Hematopoietic multipotent progenitor cell treated with erythropoietin and hydrocortisone succinate and interleukin-3 and kit ligand, for 15 days (in vitro differentiated cells): ENCODE measurements at regions not wholly inside any gene's neighbourhood (a gene's known extent, or its start where the extent isn't known, plus 50 kb on each side); places are given as distances from the start of the nearest gene placed in this dataset.
A peak's percentile ranks its signal among the peaks of the same experiment; 100 is the strongest.

Experiments used
- DNase-seq: peaks from one replicate; pipeline ENCODE4 v3.0.0-alpha.2; 2015; ENCODE audit warnings: low spot score

DNA sequence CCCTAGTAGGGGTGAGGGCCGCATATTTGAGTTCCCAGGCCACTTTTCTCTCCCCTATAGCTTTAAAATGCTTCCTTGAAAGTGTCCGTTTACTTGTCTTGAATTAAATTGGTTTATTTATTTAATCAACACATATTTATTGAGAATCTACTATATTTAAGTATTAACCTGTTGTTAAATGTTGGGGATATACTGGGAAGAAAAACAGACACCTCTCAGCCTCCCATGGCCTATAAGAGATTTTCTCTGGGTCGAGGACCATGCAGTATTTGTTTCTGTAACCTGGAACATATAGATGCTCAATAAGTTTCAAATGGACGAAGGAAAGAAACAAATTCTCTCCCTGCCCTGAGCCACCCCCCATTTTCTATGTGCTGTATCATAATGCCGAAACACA is 98.6 kb downstream of the INSIG2 start:
- DNase-seq: no peak

DNA sequence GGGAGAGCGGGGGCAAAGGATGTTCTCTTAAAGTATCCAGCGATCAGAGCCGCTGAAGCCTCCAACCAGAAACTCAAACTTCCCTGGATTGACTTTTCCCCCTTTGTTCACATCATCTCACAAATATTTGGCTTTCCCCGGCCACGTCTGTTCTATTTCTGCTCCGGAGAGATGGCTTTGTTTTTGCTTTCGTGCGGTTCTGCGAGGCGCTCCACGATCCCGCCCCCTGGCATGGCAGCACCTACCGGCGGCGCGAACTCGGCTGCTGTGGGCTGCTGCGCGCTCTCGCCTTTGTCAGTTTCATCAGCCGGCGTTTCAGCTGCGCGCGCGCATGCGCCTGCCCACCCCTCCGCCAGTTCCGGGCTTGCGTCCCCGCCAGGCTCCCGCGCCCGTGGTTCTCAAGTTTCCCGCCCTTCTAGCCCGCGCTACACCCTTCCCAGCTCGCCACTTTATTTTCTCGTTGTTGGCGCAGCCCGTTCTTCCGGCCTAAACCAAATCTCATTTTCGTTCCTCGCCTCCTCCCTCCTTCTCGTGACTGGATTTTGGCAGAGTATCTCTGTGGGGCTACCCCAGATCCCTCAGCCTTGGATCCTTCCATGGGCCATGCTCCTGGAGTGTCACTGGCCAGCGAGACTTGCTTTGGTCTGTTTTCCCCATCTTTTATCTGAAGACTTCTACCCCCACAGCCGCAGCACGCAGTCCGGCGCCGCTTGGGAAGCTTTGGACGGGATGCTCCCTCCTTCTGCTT is 98.0 kb downstream of the INSIG2 start:
- DNase-seq: peak; percentile 61

DNA sequence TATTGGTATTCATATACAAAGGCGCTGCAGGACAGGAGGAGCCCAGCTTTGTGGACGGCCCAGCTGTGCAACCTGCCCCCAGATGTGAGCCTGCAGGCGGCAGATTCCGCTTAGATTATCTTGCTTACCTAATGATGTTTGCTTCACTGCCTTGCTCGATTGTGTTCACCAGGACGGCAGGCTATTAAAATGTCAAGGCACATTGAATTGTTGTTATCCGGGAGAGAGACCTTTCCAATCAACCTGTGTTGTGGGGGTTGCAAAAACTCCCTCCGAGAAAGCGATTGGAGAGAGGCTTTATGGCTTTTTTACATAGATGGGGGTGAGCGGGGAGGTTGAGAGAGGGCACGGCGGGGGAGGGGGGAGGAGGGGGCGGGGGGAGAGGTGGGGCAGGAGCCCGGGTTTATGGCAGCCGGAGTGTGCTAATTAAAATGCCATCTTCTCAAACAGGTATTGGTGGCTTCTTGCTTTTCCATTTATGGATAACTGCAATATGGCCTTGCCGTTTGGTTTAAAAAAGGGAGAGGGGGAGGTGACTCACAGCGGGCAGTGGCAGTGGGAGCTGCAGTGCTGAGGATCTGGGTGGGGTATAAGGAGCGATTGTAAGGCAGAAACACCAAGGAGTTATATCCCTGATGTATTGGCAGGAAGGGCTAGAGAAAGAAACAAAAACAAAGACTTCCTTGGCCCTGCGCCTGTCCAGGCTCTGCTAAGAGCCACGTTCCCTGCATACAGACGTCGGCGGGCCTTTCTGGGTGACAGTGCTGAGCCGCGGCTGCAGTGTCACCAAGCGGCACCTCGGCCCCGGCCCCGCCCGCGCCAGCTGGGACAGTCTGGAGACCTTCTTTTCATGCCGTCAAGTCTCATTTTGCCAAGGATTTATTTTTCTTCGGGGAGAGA is 97.2 kb downstream of the INSIG2 start:
- DNase-seq: peak; percentile 39

DNA sequence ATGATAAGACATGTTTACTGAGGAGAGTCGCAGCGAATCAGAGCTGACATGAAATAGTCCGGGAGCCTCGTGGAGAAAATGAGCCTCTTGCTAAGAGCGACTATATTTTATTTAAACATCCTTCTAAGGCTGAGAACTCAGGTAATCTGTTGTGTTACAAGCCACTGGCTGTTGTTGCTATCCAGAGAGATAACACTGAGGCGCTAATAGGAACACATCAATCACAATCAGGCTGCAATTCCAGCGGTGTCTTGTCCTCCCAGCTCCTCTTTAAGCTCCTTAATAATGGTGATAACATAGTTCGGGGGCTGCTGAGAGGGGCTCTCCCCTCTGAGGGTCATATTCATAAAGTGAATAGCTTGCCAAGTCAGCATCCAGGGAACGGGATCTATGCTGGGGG is 95.1 kb downstream of the INSIG2 start:
- DNase-seq: no peak

DNA sequence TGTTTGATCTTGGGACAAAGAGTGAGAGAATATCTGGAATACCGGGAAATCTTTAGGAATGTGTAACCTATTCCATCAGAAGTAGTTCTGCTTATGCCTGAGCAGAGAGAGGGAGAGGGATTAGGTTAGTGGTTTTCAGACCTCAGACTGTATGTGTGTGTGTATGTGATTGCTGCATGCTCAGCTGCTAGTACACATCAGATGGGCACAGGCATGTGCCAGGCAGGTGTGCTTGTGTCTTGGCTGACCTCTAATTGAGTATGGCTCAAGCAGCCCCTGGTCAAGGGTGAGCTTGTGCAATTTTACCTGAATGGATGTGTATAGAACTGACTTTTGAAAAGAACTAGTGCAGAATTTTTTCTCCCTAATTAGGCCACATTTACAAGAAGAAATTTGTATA is 91.2 kb downstream of the INSIG2 start:
- no peak for DNase-seq

DNA sequence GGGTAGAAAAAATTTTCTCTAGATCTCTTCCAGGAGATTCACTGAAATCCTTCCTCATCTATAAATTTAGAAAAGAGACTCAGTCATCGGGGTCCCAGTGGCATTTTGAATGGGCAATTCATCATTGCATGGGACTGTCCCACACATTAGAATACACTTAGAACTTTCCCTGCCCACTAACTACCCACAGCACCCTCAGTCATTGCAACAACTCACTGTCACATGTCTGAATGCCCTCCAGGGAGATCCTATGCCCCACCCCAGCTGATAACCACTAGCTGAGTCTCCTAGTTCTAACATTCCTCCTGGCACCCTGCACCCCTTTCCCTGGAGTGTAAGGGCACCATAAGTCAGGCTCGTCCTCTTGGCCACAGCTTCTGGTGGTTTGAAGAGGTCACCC is 89.6 kb downstream of the INSIG2 start:
- DNase-seq: no peak

DNA sequence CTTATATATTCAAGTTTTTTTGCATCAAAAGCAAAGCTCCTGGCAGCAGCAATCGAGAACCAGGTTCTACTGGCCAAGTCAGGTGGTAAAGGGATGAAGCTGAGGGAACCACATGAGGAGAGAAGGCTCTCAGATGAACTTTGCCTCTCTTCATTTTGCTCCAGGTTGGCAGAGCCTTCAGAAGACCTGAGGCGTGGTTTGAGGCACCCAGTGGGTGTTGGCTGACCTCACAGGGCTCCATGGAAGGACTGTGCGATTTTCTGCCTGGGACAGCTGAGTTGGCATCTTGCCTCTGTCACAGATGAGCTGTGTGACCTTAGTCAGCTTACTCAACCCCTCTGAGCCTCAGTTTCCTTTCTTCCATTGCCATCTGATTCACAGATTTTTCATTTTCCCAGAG is 89.0 kb downstream of the INSIG2 start:
- DNase-seq: no peak

DNA sequence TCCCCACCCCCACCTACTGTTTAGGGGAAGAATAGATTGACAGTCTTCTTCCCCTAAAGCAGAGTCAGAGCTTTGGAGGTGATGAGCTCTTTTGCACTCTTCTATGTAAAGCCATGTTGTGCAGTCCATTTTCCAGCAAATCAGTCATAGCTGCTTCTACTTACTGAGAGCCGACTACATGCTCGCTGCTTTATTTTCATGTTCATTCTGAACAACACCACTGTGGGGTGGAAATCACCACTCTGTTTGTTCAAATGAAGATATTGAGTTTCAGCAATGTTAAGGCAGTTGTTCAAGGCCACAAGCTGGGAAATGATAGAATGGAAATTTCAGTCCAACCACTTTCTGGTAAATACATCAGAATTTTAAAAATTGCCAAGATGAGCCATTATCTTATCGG is 88.3 kb downstream of the INSIG2 start:
- DNase-seq: no peak

DNA sequence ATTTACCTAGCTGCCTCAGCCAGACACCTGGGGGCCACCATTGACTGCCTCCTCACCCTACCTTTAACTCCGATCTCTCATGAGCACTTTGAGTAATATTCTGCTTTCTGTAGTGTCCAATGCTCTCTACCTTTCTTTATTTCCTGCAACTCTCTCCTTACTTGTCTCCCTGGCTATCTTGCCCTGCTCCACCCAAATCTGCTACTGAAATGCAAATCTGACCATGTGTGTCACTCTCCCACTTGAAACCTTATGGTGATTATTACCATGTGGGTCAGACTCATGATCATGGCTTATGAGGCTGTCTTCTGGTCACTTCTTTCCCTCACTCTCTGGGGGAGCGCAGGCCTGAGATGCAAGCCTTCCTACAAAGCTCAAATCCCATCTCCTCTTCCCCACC is 83.3 kb downstream of the INSIG2 start:
- DNase-seq: no peak

DNA sequence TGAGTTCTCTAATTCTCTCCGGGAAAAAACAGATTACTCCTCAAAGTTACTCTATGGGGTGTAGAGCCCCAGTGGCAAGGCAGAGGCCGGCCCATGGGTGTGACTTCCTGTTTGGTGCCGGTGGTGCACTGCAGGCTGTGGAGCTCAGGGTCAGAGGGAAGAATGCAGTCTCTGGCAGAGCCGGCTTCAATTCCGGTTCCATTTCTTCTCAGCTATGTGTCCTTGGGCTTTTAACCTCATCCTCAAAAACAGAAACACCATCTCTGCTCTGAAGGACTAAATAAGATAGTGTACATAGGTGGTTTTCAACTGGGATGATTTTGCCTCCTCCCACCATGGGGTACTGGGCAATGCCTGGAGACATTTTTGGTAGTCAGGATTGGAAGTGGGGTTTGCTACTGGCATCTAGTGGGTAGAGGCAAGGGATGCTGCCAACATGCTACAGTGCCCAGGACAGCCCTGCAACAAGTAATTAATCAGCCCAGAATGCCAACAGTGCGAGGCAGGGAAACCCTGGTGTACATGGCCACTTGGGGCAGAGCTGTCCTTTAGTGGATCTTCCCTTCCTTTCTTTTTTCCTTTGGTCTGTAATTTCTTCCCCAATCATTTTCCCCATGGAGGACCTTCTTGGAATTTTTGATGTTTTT is 81.2 kb downstream of the INSIG2 start:
- no peak for DNase-seq

DNA sequence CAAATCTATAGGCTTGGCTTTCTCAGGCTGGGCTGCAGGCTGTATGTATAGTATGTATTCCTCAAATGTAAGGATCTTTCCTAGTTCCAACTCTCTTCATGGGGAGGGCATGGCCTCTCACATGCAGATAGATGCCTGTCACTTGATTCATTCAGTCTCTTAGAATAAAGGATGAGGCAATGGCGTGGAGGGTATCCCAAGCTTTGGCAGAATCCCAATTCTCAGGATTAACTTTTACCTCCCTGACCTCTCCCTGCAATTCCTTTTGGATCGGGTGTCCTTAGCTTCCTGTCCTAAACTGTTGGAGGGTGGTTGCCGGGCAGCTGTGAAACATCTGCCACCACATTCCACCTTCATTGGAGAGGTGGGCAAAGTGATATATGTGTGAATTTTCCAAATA is 80.3 kb downstream of the INSIG2 start:
- no peak for DNase-seq

DNA sequence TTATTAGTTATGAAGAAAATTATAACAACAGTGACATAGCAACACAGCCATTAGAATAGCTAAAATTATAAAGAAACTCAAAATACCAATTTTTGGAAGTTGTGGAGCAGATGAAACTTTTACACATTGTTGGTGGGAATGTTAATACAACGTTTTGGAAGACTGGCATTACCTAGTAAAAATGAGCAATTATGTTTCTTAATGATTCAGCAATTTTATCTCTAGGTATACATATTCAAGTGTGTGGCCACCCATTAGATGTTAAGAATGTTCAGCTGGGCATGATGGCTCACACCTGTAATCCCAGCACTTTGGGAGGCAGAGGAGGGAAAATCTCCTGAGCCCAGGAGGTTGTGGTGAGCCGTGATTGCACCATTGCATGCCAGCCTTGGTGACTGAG is 78.8 kb downstream of the INSIG2 start:
- no peak for DNase-seq

DNA sequence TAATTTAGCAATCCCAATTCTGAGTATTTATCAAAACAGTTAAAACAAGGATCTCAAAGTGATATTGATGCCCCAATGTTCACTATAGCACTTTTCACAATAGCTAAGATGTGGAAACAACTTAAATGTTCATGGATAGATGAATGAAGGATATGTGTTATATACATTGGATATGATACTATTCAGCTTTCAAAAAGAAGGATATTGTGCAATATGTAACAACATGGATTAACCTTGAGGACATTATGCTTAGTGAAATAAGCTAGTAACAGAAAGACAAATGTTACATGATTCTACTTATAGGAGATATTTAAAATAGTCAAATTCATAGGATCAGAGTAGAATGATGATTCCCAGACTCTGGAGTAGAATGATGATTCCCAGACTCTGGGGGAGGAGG is 78.0 kb downstream of the INSIG2 start:
- DNase-seq: no peak

DNA sequence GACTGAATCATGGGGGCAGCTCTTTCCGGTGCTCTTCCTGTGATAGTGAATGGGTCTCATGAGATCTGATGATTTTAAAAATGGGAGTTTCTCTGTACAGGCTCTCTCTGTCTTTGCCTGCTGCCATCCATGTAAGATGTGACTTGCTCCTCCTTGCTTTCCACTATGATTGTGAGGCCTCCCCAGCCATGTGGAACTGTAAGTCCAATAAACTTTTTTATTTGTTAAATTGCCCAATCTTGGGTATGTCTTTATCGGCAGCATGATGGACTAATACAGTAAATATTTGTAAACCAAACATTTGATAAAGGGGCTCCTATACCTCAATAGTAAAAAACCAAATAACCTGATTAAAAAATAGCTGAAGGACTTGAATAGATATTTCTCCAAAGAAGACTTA is 77.3 kb downstream of the INSIG2 start:
- DNase-seq: no peak
